ENCODE measurements at regions not wholly inside any gene's neighbourhood (a gene's known extent, or its start where the extent isn't known, plus 50 kb on each side); places are given as distances from the start of the nearest gene placed in this dataset.
"Not testable (repeated sequence)": the region's sequence is repeated elsewhere in the genome, so short reads cannot be mapped to it uniquely, and the experiment has no call there.

- not testable (repeated sequence) for TF ChIP-seq CTCF (IDR thresholded peaks at IDR 0.05); CDX4 (CRISPR knock-in tag; IDR thresholded peaks at IDR 0.05; ENCODE audit: borderline replicate concordance); GABPB1 (CRISPR knock-in tag; IDR thresholded peaks at IDR 0.05); MYBL2 (CRISPR knock-in tag; IDR thresholded peaks at IDR 0.05); ZNF396 (CRISPR knock-in tag; IDR thresholded peaks at IDR 0.05; ENCODE audit: borderline replicate concordance)
These were observed 93.2 kb upstream of the STK32A start for GRCh38 chr5:147141580-147141979.

Measured in WTC11 (cell line).